GM23338 (cell line): ENCODE measurements at regions not wholly inside any gene's neighbourhood (a gene's known extent, or its start where the extent isn't known, plus 50 kb on each side); places are given as distances from the start of the nearest gene placed in this dataset.

Source experiments
- ATAC-seq: fragments of 200-7000 bp; cut with Tn5 transposase; 3 replicates; pipeline ENCODE4 v1.9.1; 2020
- DNase-seq: peaks from one replicate; pipeline ENCODE4 v3.0.0-alpha.2; 2015; ENCODE audit warnings: low spot score
- H2AFZ ChIP-seq: fragments of 200-600 bp; sonication (generic); 2 replicates; pipeline ENCODE4 v1.8.0; 2016; ENCODE audit warnings: antibody characterized with exemption, mild to moderate bottlenecking, moderate library complexity
- H3F3A ChIP-seq: fragments of 200-600 bp; sonication (generic); replicated peaks from 2 replicates; pipeline ENCODE4 v1.8.0; 2017; ENCODE audit warnings: antibody characterized with exemption, mixed run types, low read depth
- H3K27ac ChIP-seq: fragments of 200-600 bp; sonication (generic); 2 replicates; pipeline ENCODE4 v1.6.1; 2016; ENCODE audit warnings: low read depth
- H3K27me3 ChIP-seq: fragments of 200-600 bp; sonication (generic); 2 replicates; pipeline ENCODE4 v1.8.0; 2016; ENCODE audit warnings: mild to moderate bottlenecking, mixed run types, moderate library complexity; ENCODE audit not compliant: insufficient read depth
- H3K36me3 ChIP-seq: fragments of 200-600 bp; sonication (generic); 2 replicates; pipeline ENCODE4 v1.8.0; 2016; ENCODE audit warnings: mild to moderate bottlenecking; ENCODE audit not compliant: insufficient read depth
- H3K4me1 ChIP-seq: fragments of 200-600 bp; sonication (generic); 2 replicates; pipeline ENCODE4 v1.8.0; 2016; ENCODE audit warnings: mild to moderate bottlenecking, moderate library complexity; ENCODE audit not compliant: insufficient read depth
- H3K4me2 ChIP-seq: fragments of 200-600 bp; sonication (generic); 2 replicates; pipeline ENCODE4 v1.7.1; 2017; ENCODE audit warnings: mixed run types
- H3K4me3 ChIP-seq: fragments of 200-600 bp; sonication (generic); 2 replicates; pipeline ENCODE4 v1.6.1; 2016; ENCODE audit warnings: mixed run types
- H3K79me2 ChIP-seq: fragments of 200-600 bp; sonication (generic); replicated peaks from 2 replicates; pipeline ENCODE4 v1.8.0; 2017; ENCODE audit warnings: mild to moderate bottlenecking; ENCODE audit not compliant: insufficient read depth
- H3K9me2 ChIP-seq: fragments of 200-600 bp; sonication (generic); 2 replicates; pipeline ENCODE4 v1.8.0; 2017; ENCODE audit not compliant: insufficient read depth
- H4K20me1 ChIP-seq: fragments of 200-600 bp; sonication (generic); replicated peaks from 2 replicates; pipeline ENCODE4 v1.8.0; 2017; ENCODE audit warnings: mild to moderate bottlenecking; ENCODE audit not compliant: insufficient read depth
- H3K27ac Mint-ChIP-seq: 2 replicates; pipeline ENCODE4 v1.8.0; 2020; ENCODE audit warnings: inconsistent platforms, mild to moderate bottlenecking, moderate library complexity, mixed read lengths
- H3K27me3 Mint-ChIP-seq: 3 replicates; pipeline ENCODE4 v1.8.0; 2022; ENCODE audit warnings: low read depth, mild to moderate bottlenecking, moderate library complexity, mixed read lengths, inconsistent platforms; ENCODE audit not compliant: insufficient read depth, poor library complexity
- H3K36me3 Mint-ChIP-seq: 3 replicates; pipeline ENCODE4 v1.8.0; 2021; ENCODE audit warnings: low read depth, mild to moderate bottlenecking, inconsistent platforms, moderate library complexity, mixed read lengths
- H3K4me1 Mint-ChIP-seq: 3 replicates; pipeline ENCODE4 v1.8.0; 2020; ENCODE audit warnings: mild to moderate bottlenecking, inconsistent platforms, mixed read lengths
- H3K4me3 Mint-ChIP-seq: 3 replicates; pipeline ENCODE4 v1.8.0; 2021; ENCODE audit warnings: moderate library complexity, mild to moderate bottlenecking, inconsistent platforms, mixed read lengths
- H3K9me3 Mint-ChIP-seq: 3 replicates; pipeline ENCODE4 v1.8.0; 2020; ENCODE audit warnings: moderate library complexity, mild to moderate bottlenecking, inconsistent platforms, mixed read lengths
- EZH2 ChIP-seq: fragments of 200-600 bp; sonication (generic); IDR thresholded peaks from one replicate; pipeline ENCODE4 v1.8.0; 2017; ENCODE audit warnings: antibody characterized with exemption, mild to moderate bottlenecking, low read depth; ENCODE audit not compliant: unreplicated experiment
- EZH2phosphoT487 ChIP-seq: fragments of 200-600 bp; sonication (generic); IDR thresholded peaks from one replicate; pipeline ENCODE4 v1.8.1; 2018; ENCODE audit warnings: antibody characterized with exemption; ENCODE audit not compliant: unreplicated experiment
- JUNB ChIP-seq: IDR thresholded peaks from one replicate; pipeline ENCODE4 v1.6.1; 2016; ENCODE audit warnings: antibody characterized with exemption; ENCODE audit not compliant: unreplicated experiment
- NANOG ChIP-seq: IDR thresholded peaks from 2 replicates; pipeline ENCODE4 v1.6.1; 2016; ENCODE audit warnings: antibody characterized with exemption, borderline replicate concordance
- POLR2AphosphoS5 ChIP-seq: IDR thresholded peaks from 2 replicates; pipeline ENCODE4 v1.6.1; 2016; ENCODE audit warnings: antibody characterized with exemption, low read depth
- STAT1 ChIP-seq: IDR thresholded peaks from one replicate; pipeline ENCODE4 v1.6.1; 2016; ENCODE audit warnings: antibody characterized with exemption; ENCODE audit not compliant: unreplicated experiment
- ZNF114 ChIP-seq: fragments of 250-450 bp; sonication (Bioruptor Pico); IDR thresholded peaks from 2 replicates; pipeline ENCODE4 v1.5.0; 2020; ENCODE audit warnings: mild to moderate bottlenecking, moderate library complexity
- TF ChIP-seq, protein P1 (sequence below), 2 experiments: fragments of 200-600 bp in 1 of 2; sonication (generic) in 1 of 2; conservative IDR thresholded peaks; 2 replicates each; pipeline versions ENCODE4 v1.5.1 to v1.6.1; 2016 to 2017; ENCODE audit warnings: antibody characterized with exemption in 2 of 2, low read depth in 2 of 2, mild to moderate bottlenecking in 2 of 2, moderate library complexity in 1 of 2
- TF ChIP-seq, protein P2 (sequence below): IDR thresholded peaks from 2 replicates; pipeline ENCODE4 v1.6.1; 2016; ENCODE audit warnings: antibody characterized with exemption

DNA sequence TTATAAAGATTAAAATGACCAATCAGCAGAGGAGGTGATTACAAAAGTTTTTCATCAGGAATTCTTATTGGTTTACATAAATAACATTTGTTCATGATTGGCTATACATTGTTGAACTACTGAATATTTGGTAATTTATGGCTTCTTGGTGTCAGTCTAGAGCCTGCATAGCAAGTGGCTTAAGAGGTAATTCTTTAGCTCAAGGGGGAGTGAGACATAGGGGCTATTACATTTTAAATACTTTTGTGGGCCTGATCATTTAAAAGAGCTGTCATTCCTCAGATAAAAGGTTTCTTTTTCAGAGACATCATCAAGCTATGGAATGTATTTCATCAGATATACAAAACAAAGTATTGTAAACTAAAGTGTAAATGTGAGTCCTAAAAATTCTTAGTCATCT is 373.8 kb downstream of the EPHA4 start:
- no peak overlapping the region for H3K4me2 ChIP-seq
- no peak overlapping the region for H3K27ac ChIP-seq
- H3K4me3 ChIP-seq = no peak overlapping the region
- ATAC-seq (no peak; the same call in 2 of the 3 replicates), DNase-seq (no peak)
- no peaks in the 10 kb centered on the region for H3K9me2 ChIP-seq
- H3K9me3 Mint-ChIP-seq = no peaks in the 10 kb centered on the region
- H3K4me1 ChIP-seq = peaks cover 36% of the 10 kb centered on the region
- H3K79me2 ChIP-seq = no peaks in the 10 kb centered on the region
- no peak for TF ChIP-seq EZH2phosphoT487
- no peak for TF ChIP-seq NANOG
- TF ChIP-seq, protein P1, sequence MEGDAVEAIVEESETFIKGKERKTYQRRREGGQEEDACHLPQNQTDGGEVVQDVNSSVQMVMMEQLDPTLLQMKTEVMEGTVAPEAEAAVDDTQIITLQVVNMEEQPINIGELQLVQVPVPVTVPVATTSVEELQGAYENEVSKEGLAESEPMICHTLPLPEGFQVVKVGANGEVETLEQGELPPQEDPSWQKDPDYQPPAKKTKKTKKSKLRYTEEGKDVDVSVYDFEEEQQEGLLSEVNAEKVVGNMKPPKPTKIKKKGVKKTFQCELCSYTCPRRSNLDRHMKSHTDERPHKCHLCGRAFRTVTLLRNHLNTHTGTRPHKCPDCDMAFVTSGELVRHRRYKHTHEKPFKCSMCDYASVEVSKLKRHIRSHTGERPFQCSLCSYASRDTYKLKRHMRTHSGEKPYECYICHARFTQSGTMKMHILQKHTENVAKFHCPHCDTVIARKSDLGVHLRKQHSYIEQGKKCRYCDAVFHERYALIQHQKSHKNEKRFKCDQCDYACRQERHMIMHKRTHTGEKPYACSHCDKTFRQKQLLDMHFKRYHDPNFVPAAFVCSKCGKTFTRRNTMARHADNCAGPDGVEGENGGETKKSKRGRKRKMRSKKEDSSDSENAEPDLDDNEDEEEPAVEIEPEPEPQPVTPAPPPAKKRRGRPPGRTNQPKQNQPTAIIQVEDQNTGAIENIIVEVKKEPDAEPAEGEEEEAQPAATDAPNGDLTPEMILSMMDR (conservative IDR thresholded peaks at IDR 0.05; ENCODE audit: low read depth in 2 of 2) = no peak
- no peak for TF ChIP-seq EZH2
- no peaks in the 10 kb centered on the region for H3K36me3 ChIP-seq
- H4K20me1 ChIP-seq = no peaks in the 10 kb centered on the region
- peaks cover 3% of the 10 kb centered on the region for H3K27me3 Mint-ChIP-seq
- H3F3A ChIP-seq = no peaks in the 10 kb centered on the region
- no peak overlapping the region for H3K4me3 Mint-ChIP-seq
- peaks cover 33% of the 10 kb centered on the region for H3K4me1 Mint-ChIP-seq
- H2AFZ ChIP-seq = no peak overlapping the region
- H3K27me3 ChIP-seq = no peaks in the 10 kb centered on the region
- H3K27ac Mint-ChIP-seq = no peak overlapping the region
- no peaks in the 10 kb centered on the region for H3K36me3 Mint-ChIP-seq

DNA sequence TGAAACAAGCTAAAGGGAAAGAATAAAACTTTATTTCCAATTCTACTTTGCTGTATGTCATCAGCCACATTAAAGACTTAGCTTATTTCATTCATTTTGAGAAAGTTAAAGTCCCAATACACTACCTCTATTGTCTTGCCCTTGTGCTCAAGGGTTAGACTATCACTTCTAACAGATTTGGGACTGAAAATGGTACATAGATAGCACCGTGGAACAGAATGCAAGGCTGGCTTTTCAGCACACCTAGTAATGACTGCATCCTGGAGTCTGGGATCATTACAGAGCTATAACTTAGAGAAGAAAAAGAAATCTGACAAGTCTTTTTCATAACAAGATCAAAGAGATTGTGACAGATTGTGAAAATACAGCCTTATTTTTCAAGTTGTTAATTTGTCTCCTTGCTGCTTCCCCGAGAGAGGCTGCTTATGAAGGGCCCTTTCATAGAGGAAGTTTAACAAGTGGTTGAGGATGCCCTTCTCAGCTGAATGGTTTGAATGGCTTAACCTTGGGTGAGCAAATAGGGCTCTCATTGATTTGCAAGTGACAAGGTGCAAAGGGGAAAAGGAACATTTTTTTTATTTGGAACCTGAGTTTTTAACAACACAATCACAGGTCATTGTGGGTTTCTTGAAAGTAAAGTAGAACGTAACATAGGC is 371.8 kb downstream of the EPHA4 start:
- H3K4me1 ChIP-seq = peaks cover 36% of the 10 kb centered on the region
- peaks cover 3% of the 10 kb centered on the region for H3K27me3 Mint-ChIP-seq
- H3K36me3 ChIP-seq = no peaks in the 10 kb centered on the region
- H3K79me2 ChIP-seq = no peaks in the 10 kb centered on the region
- H3K4me3 Mint-ChIP-seq = no peak overlapping the region
- TF ChIP-seq POLR2AphosphoS5 (no peak), NANOG (0 out of 2 replicates have a peak, but pooled peaks have one; percentile 16), JUNB (no peak), ZNF114 (no peak)
- DNase-seq (peak; percentile 44), ATAC-seq (peak; percentile 72)
- H3K9me3 Mint-ChIP-seq = no peaks in the 10 kb centered on the region
- H3K4me1 Mint-ChIP-seq = peaks cover 33% of the 10 kb centered on the region
- H3K4me3 ChIP-seq = no peak overlapping the region
- H3K27ac ChIP-seq = no peak overlapping the region
- H4K20me1 ChIP-seq = no peaks in the 10 kb centered on the region
- no peak overlapping the region for H3K27ac Mint-ChIP-seq
- no peaks in the 10 kb centered on the region for H3K36me3 Mint-ChIP-seq
- peak overlapping the region; percentile 45 for H3K4me2 ChIP-seq
- H3F3A ChIP-seq = no peaks in the 10 kb centered on the region
- peak overlapping the region; percentile 8; the same call in 1 of the 2 replicates for H2AFZ ChIP-seq
- no peaks in the 10 kb centered on the region for H3K9me2 ChIP-seq
- no peaks in the 10 kb centered on the region for H3K27me3 ChIP-seq

DNA sequence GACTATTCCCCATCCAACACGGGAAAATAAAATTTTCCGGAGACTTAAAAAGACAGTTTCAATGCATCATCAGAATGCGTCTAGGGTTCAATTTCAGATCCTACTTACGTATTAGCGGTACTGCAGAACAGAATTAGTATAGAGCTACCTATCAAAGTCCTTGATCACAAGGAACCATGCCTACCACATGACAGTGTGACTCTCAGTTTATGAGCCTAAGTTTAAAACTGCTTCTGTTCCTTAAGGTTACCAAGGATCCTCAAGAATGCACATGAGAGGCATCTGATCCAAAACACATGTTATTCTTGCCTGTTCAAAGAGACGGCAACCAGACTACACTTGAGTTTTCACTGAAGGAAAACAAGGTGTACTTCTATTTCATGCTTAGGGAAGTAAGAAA is 369.7 kb downstream of the EPHA4 start:
- Histone ChIP-seq H3K4me2 (no peak overlapping the region), H3K79me2 (no peaks in the 10 kb centered on the region), H3K36me3 (no peaks in the 10 kb centered on the region), H3K9me2 (no peaks in the 10 kb centered on the region), H2AFZ (no peak overlapping the region), H3K27ac (no peak overlapping the region), H4K20me1 (no peaks in the 10 kb centered on the region), H3K27me3 (no peaks in the 10 kb centered on the region), H3K4me1 (peaks cover 32% of the 10 kb centered on the region), H3K4me3 (no peak overlapping the region), H3F3A (no peaks in the 10 kb centered on the region)
- no peak overlapping the region for H3K27ac Mint-ChIP-seq
- no peaks in the 10 kb centered on the region for H3K9me3 Mint-ChIP-seq
- DNase-seq (no peak), ATAC-seq (no peak)
- no peak overlapping the region for H3K4me3 Mint-ChIP-seq
- H3K27me3 Mint-ChIP-seq = peaks cover 3% of the 10 kb centered on the region
- no peaks in the 10 kb centered on the region for H3K36me3 Mint-ChIP-seq
- peaks cover 33% of the 10 kb centered on the region for H3K4me1 Mint-ChIP-seq
- TF ChIP-seq EZH2 (no peak), NANOG (no peak), POLR2AphosphoS5 (no peak), JUNB (no peak), STAT1 (no peak), ZNF114 (no peak)
- TF ChIP-seq, protein P2, sequence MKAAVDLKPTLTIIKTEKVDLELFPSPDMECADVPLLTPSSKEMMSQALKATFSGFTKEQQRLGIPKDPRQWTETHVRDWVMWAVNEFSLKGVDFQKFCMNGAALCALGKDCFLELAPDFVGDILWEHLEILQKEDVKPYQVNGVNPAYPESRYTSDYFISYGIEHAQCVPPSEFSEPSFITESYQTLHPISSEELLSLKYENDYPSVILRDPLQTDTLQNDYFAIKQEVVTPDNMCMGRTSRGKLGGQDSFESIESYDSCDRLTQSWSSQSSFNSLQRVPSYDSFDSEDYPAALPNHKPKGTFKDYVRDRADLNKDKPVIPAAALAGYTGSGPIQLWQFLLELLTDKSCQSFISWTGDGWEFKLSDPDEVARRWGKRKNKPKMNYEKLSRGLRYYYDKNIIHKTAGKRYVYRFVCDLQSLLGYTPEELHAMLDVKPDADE = no peak
